T-helper 22 cell (primary cell): ENCODE measurements at regions not wholly inside any gene's neighbourhood (a gene's known extent, or its start where the extent isn't known, plus 50 kb on each side); places are given as distances from the start of the nearest gene placed in this dataset.
"Not testable (repeated sequence)": the region's sequence is repeated elsewhere in the genome, so short reads cannot be mapped to it uniquely, and the experiment has no call there.

Experiments used
- DNase-seq: peaks from one replicate; pipeline ENCODE4 v3.0.0-alpha.2; 2020; ENCODE audit warnings: low read depth

DNA sequence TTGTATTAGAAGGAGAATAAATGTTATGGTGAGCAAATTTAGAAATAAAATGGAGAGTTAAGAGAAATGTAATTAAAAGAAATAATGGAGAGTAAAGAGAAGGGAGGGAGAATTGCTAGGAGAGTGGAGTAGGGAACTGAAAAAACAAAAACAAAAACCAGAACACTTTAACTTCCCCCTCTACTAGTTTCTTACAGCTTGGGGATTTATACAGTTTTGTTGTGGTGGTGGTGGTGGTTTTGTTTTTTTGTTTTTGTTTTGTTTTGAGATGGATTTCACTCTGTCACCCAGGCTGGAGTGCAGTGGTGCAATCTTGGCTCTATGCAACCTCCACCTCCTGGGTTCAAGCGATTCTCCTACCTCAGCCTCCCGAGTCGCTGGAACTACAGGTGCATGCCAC, 322.4 kb downstream of the TMEM167A start:
- no peak for DNase-seq

DNA sequence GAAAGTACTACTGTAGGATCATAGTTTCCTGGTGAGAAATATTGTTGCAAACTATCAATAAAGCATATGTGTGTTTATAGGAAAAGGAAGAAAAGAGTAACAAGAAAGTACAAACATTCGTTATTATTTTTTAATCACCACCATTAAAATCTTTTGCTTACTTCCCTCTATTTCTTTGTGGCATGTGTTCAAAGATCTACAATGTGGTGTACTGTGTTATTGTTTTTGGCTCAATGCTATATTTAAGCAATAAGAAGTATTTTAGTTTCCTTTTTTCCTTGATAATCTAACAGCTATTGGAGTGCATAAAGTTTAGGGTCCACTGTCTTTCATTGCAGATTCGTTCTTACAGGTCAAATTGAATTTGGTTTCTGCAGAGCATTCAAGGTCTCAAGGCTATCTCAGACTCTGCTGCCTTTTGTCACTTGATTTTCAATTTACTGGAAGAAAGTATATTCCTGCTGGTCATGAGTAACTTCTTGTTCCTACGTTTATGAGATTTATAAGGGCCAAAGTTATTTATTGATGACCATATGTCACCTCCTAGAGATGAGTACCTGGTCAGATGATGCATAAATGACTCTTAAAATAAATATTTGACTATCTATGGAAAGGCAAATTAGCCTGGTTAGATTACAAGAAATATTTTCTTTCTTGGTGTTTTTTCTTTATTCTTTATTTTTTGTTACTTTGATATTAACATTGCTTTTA, 323.0 kb downstream of the TMEM167A start:
- no peak for DNase-seq

DNA sequence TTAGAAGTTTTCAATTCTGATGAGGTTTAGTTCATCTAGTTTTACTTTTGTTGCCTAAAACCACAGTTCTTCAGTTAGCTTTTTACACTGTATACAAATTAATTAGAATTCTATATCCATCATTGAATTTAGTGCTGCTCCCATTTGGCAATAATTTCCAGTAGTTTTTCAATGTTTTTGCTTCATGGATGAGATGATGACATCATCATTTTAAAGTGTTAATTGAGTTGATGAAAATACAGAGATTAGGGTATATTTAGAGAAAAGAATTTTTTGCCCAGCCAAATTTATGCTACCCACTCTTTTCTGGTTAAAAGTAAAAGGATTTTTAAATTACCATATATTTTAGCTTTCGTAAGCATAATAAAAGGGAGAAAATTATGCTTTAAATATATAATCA, 323.8 kb downstream of the TMEM167A start:
- DNase-seq, result no peak

DNA sequence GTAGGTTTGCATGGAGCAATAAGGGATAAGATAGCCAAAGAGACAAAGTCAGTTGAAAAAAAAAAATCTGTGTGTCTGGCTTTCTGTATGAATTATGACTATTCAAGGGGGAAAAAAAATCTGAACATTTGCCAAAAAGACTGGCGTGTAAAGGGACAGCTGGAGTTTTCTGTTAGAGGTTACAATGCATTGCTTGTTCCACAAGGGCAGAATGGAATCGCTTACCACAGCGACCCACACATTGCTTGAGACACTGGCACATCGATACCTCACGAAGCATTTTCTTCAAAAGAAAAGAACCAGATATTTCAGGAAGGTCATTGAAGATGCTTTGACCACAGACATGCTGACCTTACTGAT, 327.8 kb downstream of the TMEM167A start:
- DNase-seq, result no peak

DNA sequence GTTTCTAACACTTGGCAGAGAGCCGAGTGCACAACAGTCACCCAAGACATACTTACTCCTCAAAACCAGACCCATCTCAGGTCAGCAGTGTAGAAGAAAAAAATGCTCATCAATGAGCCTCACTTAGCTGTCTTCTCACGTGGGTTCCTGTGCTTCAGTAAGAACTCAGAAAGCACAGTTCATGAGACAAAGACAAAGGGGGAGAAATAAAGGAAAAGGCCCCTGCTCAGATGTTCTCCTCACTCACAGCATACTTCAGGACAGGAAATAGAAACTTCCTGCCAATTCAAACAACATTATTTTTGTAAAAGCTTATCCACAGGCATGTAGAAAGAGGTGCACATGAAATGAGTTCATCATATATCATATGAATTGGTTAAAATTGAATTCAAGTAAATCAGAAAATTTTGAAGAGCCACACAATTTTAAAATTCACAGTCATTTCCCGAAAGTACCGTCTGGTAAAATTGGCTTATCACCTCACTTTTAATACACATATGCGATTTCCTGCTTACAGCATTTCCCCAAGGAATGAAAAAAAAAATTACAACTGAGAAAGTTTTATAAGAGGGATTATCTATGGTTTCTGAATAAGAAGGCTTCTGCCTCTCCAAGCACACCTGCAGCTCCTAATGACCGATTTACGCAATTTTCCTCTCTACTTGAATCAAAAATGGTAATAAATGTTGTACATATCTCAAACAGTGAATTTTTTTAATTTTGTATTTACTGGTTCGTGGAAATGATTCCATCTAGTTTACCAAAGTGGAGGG, 328.3 kb downstream of the TMEM167A start:
- DNase-seq, result no peak

DNA sequence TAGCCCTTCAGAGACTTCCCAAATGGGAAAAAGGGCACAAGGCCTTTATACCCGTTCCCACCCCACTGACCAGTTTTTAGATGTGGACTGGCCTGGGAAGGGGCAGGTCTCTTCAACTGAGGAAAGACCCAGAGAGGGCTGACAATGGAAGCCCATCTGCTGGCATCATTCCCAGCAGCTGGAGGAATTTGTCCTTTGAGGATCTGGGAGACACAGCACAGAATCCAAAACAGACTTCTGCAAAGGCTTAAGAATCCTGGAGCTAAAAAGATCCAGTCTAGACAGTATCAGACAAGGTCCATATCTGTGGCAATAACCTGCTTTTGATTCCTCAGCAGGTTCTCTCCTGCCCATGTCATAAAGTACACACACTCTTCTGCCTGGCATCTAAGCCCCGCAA, 329.2 kb downstream of the TMEM167A start:
- DNase-seq, result no peak

DNA sequence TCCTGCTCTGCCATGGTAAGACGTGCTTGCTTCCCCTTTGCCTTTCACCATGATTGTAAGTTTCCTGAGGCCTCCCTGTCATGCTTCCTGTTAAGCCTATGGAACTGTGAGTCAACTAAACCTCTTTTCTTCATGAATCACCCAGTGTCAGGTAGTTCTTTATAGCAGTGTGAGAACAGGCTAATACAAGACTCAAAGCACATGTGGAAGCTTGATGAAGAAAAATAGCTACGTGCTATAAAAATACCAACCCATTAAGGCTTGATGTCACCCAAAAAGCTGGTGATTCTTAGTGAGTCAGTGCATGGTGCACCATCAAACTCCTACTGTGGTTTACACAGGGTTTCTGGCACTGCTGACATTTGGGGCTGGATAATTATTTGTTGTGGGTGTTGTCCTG, 332.2 kb downstream of the TMEM167A start:
- DNase-seq, result no peak

DNA sequence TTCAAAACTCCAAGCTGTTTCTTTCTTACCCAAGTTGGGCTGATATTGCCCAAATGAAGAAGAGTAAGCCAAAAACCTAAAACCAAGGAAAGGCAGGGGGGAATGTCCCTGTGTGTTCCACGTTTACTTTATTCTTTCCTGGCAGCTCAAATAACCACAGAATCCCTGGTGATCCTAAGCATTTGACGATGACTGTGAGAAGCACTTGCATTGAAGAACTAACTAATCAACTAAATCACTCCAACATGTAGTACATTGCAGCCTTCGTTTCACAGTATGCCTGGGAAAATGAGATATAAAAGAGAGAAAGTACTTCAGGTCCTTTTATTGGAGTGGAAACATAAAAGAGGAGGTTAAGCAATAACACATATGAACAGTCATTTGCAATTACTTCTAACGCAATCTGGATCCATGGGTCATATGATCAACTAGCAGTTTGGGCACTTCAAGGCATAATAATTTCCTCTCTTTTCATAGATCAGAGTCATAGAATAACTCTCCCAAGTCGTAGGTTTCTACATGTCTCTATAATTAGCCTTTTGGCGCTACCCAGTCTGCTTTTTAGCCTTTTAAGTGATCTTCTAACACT, 338.4 kb downstream of the TMEM167A start:
- DNase-seq, result no peak

DNA sequence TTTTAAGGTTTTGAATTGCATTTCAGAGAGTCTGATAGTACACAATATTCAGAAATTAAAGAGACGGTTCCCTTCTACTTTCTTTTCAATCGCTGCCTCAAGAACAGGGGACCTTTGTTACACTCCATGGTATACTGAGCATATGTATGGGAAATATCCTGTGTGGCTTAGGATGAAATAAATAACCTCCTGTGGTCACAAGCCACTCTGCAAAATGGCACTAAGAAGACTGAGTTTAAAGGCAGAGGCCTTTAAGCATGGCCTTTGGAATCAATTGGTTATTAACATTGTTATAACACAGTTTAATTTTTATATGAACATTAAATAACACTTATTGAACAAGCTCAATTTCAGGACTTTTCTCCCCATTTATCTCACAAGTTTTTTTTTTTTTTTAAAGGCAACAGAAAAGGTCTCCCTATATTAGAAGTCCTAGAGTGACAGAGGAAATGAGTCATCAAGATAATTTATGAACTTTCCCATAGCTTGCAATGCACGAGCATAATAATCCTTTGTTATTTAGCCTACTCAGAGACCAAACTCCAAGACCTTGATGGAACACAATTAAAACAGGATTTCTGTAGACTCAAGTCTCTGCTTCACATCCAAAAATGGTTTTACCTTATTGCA, 341.9 kb downstream of the TMEM167A start:
- no peak for DNase-seq

DNA sequence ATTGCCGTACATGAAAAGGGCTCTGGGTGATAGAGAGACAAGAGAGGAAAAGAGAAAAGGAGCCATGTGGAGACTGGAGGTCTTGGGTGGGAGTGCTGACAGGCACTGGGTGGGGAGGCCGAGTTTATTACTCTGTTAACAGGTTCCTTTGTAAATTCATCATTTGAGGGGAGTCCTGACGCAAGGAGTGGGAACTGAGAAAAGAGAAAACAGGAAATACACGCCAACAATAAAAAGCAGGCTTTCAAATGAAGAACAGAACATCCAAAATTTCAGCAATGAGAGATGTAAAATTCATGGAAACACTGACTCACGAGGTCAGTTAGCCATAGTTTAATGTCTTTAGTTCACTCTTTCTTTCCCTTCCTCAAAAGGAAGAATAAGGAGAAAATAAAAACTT, 342.8 kb downstream of the TMEM167A start:
- DNase-seq, result no peak

DNA sequence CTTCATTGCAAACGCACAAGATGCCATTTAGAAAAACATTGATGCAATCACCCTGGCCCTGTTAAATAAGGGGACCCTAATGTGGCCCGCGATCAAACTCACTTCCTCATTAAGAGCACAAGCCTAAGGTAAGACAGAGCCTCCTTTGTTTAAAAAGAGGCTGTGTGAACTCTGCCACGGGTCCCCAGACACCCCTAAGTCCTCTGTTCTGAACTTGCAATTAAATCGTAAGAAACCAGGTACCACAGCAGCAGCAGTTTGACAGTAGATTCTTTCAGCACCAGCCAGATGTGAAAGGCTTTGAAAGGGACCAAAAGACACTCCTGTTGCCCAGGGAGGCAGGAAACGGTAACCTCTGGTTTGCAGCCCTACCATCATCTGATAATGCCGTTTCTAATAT, 346.3 kb downstream of the TMEM167A start:
- no peak for DNase-seq

DNA sequence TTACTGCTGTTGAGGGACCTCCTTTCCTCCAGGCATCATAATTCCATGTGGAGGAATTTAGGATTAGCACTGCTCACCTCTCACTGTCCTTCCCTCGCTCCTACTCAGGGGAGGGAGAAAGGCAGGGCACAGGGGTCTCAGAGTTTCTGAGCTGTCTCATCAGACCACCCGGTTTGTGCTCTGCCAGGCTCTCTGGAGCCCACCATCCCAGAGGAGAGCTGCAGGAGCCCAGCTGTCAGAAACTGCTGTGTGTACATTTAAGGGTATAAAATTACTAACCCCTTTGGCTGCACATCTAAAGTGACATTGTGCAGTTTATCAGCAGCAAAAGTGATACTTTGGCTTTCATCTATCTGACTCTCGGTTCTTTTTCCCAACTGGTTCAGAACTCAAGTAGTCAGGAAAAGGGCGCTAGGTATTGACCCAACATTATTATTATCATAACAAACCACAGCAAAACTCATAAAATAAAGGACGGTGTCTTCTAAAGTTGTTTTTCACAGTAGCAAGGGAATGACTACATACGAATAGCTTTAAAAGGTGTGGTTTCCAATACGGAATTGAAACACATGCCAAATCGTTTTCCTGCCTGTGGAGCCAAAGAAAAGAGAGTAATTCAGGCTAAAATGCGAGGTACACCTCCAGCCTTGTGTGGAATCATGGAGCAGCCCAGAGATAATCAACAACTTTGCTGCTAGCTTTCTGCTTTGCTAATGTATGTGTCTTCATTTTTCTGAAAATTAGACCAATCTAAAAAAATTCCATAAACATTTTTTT, 348.1 kb downstream of the TMEM167A start:
- no peak for DNase-seq

DNA sequence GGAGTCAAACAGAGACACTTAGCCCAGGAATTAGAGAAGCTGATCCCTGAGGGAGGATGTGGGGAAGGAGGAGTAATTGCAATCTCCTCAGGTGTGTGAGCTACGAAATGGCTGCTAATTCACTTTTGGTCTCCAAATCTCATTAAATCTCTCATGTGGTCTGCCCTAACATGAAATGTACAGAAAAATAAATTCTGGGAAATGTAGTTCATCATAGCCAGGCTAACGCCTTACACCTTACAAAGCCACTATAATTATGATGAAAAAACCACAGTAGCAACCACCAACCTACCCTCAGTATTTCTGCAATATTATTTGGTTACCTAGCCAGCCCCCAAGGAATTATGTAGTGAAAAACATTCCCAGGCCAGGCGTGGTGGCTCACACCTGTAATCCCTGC, 354.0 kb downstream of the TMEM167A start:
- no peak for DNase-seq

DNA sequence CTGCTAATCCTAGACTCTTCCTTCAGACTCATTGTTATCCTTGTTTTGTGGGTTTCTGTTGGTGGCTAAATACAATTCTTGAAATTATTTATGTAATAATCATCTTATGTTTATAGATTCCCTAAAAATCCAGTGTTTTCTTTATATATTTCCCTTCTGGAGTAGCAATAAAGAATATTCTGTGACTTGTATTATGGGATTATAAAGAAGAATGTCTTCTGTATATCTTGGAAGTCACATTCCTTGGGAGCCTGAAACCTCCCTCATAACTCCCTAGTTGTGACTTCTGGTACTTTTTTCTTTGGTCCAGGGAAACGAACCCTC, 356.1 kb downstream of the TMEM167A start:
- no peak for DNase-seq

DNA sequence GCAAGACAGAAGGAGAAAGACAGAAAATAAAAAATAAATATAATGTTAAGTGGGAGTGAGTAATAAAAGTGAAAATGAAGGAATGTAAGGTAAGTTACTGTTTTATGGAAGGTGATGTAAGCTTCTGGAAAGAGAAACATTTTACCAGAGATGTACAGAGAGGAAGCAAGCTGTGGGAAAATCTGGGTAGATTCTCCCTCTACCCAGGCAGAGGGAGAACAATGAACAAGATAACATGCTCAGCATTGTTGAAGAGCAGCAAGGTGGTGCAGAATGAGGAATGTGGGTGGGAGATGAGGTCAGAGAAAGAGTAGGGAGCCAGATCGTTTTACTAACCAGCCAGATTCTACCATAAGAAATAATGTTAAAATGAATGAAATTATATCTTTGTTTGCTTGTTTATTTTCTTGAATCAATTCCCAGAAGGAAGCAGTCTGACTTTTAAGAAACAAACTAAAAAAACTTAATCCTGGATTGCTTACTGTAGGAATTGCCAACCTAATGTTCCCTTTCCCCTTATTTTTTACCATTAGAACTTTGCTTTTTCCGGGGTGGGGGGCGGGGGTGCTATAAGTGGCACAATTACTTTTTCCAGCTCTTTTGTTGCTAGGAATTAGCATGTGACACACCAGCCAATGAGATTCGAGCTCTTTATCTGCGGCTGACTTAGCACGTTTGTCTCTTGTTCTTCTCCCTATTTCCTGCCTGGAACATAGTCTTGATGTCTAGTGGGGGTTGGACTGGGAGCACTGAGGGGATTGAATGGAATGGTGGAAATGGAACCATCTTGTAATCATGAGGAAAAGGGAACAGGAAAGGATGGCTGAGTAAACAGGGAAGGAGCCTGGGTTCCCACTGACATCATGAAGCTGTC, 356.7 kb downstream of the TMEM167A start:
- no peak for DNase-seq

DNA sequence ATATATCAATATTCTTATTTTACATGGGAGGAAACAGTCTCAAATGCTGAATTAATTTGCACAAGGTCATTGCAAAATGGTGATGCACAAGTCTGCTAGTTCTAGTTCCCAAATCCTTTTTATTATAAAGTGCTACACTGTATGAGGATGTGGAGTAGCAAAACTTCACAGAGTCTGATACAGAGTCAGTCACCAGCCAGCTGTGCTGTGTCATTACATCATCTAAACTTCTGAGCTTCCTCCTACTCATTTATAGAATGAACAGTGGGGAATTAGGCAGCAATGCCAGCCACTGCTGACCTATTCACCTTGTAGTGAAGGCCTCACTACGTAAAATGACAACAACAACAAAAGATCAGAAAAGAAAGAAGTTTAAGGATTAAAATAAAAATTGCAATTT, 357.8 kb downstream of the TMEM167A start:
- DNase-seq, result no peak

DNA sequence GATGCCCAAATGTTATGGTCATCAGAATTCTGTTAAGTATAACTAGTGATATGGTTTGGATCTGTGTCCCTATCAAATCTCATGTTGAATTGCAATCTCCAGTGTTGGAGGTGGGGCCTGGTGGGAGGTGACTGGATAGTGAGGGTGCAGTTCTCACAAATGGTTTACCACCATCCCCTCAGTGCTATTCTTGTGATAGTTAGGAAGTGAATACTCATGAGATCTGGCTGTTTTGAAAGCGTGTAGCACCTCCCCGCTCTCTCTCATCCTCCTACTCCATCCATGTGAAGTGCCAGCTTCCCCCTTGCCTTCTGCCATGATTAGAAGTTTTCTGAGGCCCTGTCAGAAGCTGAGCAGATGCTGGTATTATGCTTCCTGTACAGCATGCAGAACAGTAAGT, 359.5 kb downstream of the TMEM167A start:
- no peak for DNase-seq

DNA sequence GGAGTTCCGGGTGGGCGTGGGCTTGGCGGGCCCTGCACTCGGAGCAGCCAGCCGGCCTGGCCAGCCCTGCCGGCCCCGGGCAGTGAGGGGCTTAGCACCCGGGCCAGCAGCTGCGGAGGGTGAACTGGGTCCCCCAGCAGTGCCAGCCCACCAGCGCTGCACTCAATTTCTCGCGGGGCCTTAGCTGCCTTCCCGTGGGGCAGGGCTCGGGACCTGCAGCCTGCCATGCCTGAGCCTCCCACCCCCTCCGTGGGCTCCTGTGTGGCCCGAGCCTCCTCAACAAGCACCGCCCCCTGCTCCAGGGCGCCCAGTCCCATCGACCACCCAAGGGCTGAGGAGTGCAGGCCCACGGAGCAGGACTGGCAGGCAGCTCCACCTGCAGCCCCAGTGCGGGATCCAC, 362.5 kb downstream of the TMEM167A start:
- not testable (repeated sequence) for DNase-seq

DNA sequence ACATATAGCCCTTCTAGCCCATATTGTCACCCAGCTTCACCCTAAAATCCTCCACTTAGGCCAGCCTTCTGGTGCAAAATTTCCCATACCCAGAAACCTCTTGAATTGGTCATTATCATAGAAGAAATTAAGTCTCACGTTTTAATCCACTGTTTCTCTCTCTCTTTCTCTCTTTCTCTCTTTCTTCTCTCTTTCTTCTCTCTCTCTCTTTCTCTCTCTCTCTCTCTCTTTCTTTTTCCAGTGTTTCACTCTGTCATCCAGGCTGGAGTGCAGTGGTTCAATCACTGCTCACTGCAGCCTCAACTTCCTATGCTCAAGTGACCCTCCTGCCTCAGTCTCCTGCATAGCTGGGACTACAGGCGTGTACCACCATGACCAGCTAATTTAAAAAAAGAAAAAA, 363.4 kb downstream of the TMEM167A start:
- DNase-seq, result no peak

DNA sequence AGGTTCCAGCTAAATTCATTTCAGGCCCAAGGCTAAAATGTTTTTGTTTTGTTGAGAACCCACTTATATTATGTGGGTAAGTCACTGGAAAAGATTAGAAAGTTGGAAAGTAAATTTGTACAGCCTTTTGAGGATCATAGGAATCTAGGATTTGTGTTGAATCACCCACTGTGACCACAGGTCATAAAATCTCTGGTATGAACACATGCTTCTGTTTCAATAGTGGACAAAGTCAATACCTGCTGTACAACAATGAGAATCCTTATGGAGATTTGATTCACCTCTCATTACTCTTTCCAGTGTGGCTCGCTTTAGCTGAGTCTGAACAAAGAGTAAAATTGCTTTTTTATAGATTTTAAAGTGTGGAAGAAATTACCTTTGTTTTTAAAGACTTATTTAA, 369.5 kb downstream of the TMEM167A start:
- DNase-seq, result no peak

DNA sequence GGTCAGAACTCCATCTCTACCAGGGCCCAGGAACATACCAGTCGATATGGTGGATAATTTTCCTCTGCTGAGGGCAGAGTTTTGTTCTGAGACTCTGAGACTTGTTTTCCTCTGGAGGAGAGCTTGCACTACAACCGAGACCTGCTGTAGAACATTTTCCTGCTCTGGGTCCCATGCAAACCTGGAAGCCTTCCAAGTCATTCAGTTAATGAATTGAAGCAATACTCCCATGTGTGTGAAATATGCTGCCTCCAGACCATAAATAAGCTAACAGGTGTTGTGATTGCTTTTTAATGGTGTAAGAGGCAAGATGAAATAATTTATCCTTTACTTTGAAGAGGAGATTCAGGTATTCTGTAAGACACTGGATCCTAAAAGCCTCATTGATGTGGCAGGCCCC, 372.8 kb downstream of the TMEM167A start:
- no peak for DNase-seq
